SU-DHL-6 (cell line): ENCODE measurements at regions not wholly inside any gene's neighbourhood (a gene's known extent, or its start where the extent isn't known, plus 50 kb on each side); places are given as distances from the start of the nearest gene placed in this dataset.
"Not testable (repeated sequence)": the region's sequence is repeated elsewhere in the genome, so short reads cannot be mapped to it uniquely, and the experiment has no call there.

ENCODE experiments used
- H2AFZ ChIP-seq: fragments of 200-600 bp; sonication (generic); 2 replicates; pipeline ENCODE4 v1.6.1; 2014; ENCODE audit warnings: low read depth, mild to moderate bottlenecking, moderate library complexity, mixed read lengths, antibody characterized with exemption, low read length; ENCODE audit not compliant: severe bottlenecking
- H3F3A ChIP-seq: fragments of 200-600 bp; shearing (Covaris generic); 2 replicates; pipeline ENCODE4 v1.6.0; 2016; ENCODE audit warnings: antibody characterized with exemption, mild to moderate bottlenecking; ENCODE audit not compliant: insufficient read depth
- H3K27ac ChIP-seq: fragments of 200-600 bp; sonication (generic); 2 replicates; pipeline ENCODE4 v1.5.1; 2016; ENCODE audit warnings: low read depth, mild to moderate bottlenecking, low read length, moderate library complexity, mixed read lengths
- H3K27me3 ChIP-seq: fragments of 200-600 bp; sonication (generic), shearing (Covaris generic); 2 replicates; pipeline ENCODE4 v1.6.0; 2014; ENCODE audit warnings: mild to moderate bottlenecking, low read length
- H3K36me3 ChIP-seq: fragments of 200-600 bp; sonication (generic); 2 replicates; pipeline ENCODE4 v1.6.1; 2014; ENCODE audit warnings: mild to moderate bottlenecking, low read length, mixed read lengths
- H3K4me2 ChIP-seq: fragments of 300-600, 200-600 bp; shearing (Covaris generic), sonication (generic); 2 replicates; pipeline ENCODE4 v1.6.0; 2014; ENCODE audit warnings: low read length, low read depth, mild to moderate bottlenecking; ENCODE audit not compliant: poor library complexity, severe bottlenecking
- H3K4me3 ChIP-seq: fragments of 200-600 bp; sonication (generic); 2 replicates; pipeline ENCODE4 v1.5.1; 2014; ENCODE audit warnings: antibody characterized with exemption, low read length, mild to moderate bottlenecking, mixed read lengths; ENCODE audit not compliant: insufficient read depth, poor library complexity, severe bottlenecking
- H3K79me2 ChIP-seq: fragments of 200-600 bp; sonication (generic); 2 replicates; pipeline ENCODE4 v1.6.1; 2014; ENCODE audit warnings: mild to moderate bottlenecking, low read length, moderate library complexity; ENCODE audit not compliant: insufficient read depth
- H3K9ac ChIP-seq: fragments of 200-600 bp; sonication (generic); 2 replicates; pipeline ENCODE4 v1.7.0; 2014; ENCODE audit warnings: mild to moderate bottlenecking, low read length
- H3K9me2 ChIP-seq: fragments of 200-600 bp; sonication (generic); replicated peaks from 2 replicates; pipeline ENCODE4 v1.6.1; 2014; ENCODE audit warnings: low read length; ENCODE audit not compliant: insufficient read depth
- H3K9me3 ChIP-seq: fragments of 200-600 bp; sonication (generic); 2 replicates; pipeline ENCODE4 v1.6.1; 2014; ENCODE audit warnings: low read length, mixed read lengths; ENCODE audit not compliant: insufficient read depth
- H4K20me1 ChIP-seq: fragments of 200-600 bp; sonication (generic); 2 replicates; pipeline ENCODE4 v1.6.1; 2014; ENCODE audit warnings: low read depth, mild to moderate bottlenecking, antibody characterized with exemption, low read length, moderate library complexity, mixed read lengths
- CTCF ChIP-seq: fragments of 200-600 bp; sonication (generic); IDR thresholded peaks from one replicate; pipeline ENCODE4 v1.5.1; 2017; ENCODE audit warnings: antibody characterized with exemption, mild to moderate bottlenecking, low read length, moderate library complexity; ENCODE audit not compliant: insufficient read depth, poor library complexity, severe bottlenecking
- EZH2phosphoT487 ChIP-seq: fragments of 200-600 bp; sonication (generic), shearing (Covaris generic); conservative IDR thresholded peaks from 2 replicates; pipeline ENCODE4 v1.6.1; 2018; ENCODE audit warnings: mild to moderate bottlenecking, antibody characterized with exemption, low read length, moderate library complexity, mixed read lengths

DNA sequence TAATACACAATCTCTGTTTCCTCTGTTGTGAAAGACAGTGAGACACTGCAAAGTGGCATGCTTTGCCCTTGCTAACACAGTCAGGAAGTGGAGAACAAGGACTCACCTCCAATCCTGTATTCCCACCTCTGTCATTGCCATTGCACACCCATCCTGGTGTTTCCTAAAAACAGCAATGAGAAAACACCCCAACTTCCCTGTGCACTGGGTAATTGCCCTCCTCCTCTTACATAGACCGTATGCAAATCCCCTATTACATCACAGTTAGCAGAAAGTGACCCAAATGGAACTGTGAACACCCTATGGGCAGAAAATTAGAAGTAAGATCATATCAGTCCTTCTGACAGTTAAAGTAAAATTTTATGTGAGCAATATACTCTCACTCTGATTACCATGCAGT, 355.5 kb downstream of the BCL11B start:
- no peak overlapping the region for H3K4me2 ChIP-seq
- no peak overlapping the region for H2AFZ ChIP-seq
- H3F3A ChIP-seq = no peaks in the 10 kb centered on the region
- H3K4me3 ChIP-seq = no peak overlapping the region
- TF ChIP-seq CTCF = no peak
- no peak for TF ChIP-seq EZH2phosphoT487
- H3K27ac ChIP-seq = no peak overlapping the region
- H3K79me2 ChIP-seq = no peaks in the 10 kb centered on the region
- H3K36me3 ChIP-seq = no peaks in the 10 kb centered on the region
- no peaks in the 10 kb centered on the region; the same call in 1 of the 2 replicates for H3K9me2 ChIP-seq
- no peaks in the 10 kb centered on the region for H4K20me1 ChIP-seq
- H3K9me3 ChIP-seq = no peaks in the 10 kb centered on the region
- no peaks in the 10 kb centered on the region for H3K27me3 ChIP-seq
- no peak overlapping the region for H3K9ac ChIP-seq

- no peaks in the 10 kb centered on the region; the same call in 1 of the 2 replicates for H3K9me2 ChIP-seq
- H3K27me3 ChIP-seq = no peaks in the 10 kb centered on the region
- no peaks in the 10 kb centered on the region for H4K20me1 ChIP-seq
- H3K4me3 ChIP-seq = no peak overlapping the region
- TF ChIP-seq CTCF (no peak), EZH2phosphoT487 (no peak)
- no peak overlapping the region for H3K4me2 ChIP-seq
- no peaks in the 10 kb centered on the region for H3K36me3 ChIP-seq
- no peaks in the 10 kb centered on the region for H3F3A ChIP-seq
- no peak overlapping the region for H3K9ac ChIP-seq
- H2AFZ ChIP-seq = no peak overlapping the region
- H3K79me2 ChIP-seq = no peaks in the 10 kb centered on the region
- no peaks in the 10 kb centered on the region for H3K9me3 ChIP-seq
- H3K27ac ChIP-seq = no peak overlapping the region
These were observed 352.6 kb downstream of the BCL11B start for GRCh38 chr14:98919434-98919833.

DNA sequence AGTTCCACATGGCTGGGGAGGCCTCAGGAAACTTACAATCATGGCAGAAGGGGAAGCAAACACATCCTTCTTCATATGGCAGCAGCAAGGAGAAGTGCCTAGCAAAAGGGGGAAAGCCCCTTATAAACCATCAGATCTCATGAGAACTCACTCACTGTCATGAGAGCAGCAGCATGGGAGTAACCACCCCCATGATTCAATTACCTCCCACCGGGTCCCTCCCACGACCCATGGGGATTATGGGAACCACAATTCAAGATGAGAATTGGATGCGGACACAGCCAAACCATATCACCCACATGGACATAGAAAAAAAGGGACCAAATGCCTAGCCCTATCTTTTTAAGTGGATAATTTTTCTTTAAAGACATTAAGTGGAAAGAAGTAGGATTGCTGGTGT, 350.7 kb downstream of the BCL11B start:
- not testable (repeated sequence) for H3K27me3 ChIP-seq, H3K9ac ChIP-seq, H3K79me2 ChIP-seq, H3K4me3 ChIP-seq, H3F3A ChIP-seq, H3K9me2 ChIP-seq, H3K27ac ChIP-seq, H3K9me3 ChIP-seq, H3K36me3 ChIP-seq, H2AFZ ChIP-seq, H3K4me2 ChIP-seq, H4K20me1 ChIP-seq

GRCh38 chr14:98923596-98923995, 348.4 kb downstream of the BCL11B start:
- Histone ChIP-seq H3K9ac (no peak overlapping the region), H3K27me3 (no peaks in the 10 kb centered on the region), H4K20me1 (no peaks in the 10 kb centered on the region), H3K27ac (no peak overlapping the region), H3K4me2 (no peak overlapping the region), H3K79me2 (no peaks in the 10 kb centered on the region), H3K4me3 (no peak overlapping the region), H3F3A (no peaks in the 10 kb centered on the region), H3K9me3 (no peaks in the 10 kb centered on the region), H3K36me3 (no peaks in the 10 kb centered on the region), H3K9me2 (no peaks in the 10 kb centered on the region; the same call in 1 of the 2 replicates), H2AFZ (no peak overlapping the region)
- TF ChIP-seq CTCF (no peak), EZH2phosphoT487 (no peak)
